ENCODE measurements at regions not wholly inside any gene's neighbourhood (a gene's known extent, or its start where the extent isn't known, plus 50 kb on each side); places are given as distances from the start of the nearest gene placed in this dataset.

- ChIA-PET RAD21 (ENCODE audit: unreplicated experiment) (no interaction called here), SMC1A (ENCODE audit: uncharacterized antibody, unreplicated experiment) (interaction anchor here (0.6 to 0.7 kb wide), 2 partner anchors 234 to 287 kb away, joined by 3 to 4 read pairs; no protein-coding TSS in a partner anchor), POLR2A (no interaction called here), CTCF (no interaction called here)
- FAIRE-seq (no peak), ATAC-seq (no peak), DNase-seq (ENCODE audit: low read depth, low spot score) (no peak)
- H4K20me1 ChIP-seq (ENCODE audit: control insufficient read depth, insufficient read depth) = no peaks in the 10 kb centered on the region
- no peak overlapping the region for H3K27ac ChIP-seq (ENCODE audit: control insufficient read depth, insufficient read depth)
- H3K4me2 ChIP-seq (ENCODE audit: control insufficient read depth, insufficient read depth) = no peak overlapping the region
- TF ChIP-seq HDAC2 (IDR thresholded peaks at IDR 0.05) = no peak
- no peak for TF ChIP-seq GATAD2B (conservative IDR thresholded peaks at IDR 0.05; ENCODE audit: low read depth)
- TF ChIP-seq WRNIP1 (IDR thresholded peaks at IDR 0.05; ENCODE audit: borderline replicate concordance, low read depth, low read length) = no peak
- no peak for TF ChIP-seq CREM (IDR thresholded peaks at IDR 0.05; ENCODE audit: low read depth)
- no peak for TF ChIP-seq MEF2A (IDR thresholded peaks at IDR 0.05; ENCODE audit: insufficient read depth, low read depth, low read length)
- TF ChIP-seq BACH1 (IDR thresholded peaks at IDR 0.05; ENCODE audit: borderline replicate concordance) = no peak
- no peak for TF ChIP-seq PAX5 (IDR thresholded peaks at IDR 0.05; ENCODE audit: borderline replicate concordance, low read depth, low read length)
- no peak for TF ChIP-seq SMC3 (IDR thresholded peaks at IDR 0.05; ENCODE audit: borderline replicate concordance, low read length)
- TF ChIP-seq LARP7 (IDR thresholded peaks at IDR 0.05) = no peak
- no peak for TF ChIP-seq ZBED1 (IDR thresholded peaks at IDR 0.05; ENCODE audit: borderline replicate concordance)
- TF ChIP-seq NR2F1 (conservative IDR thresholded peaks at IDR 0.05) = no peak
- TF ChIP-seq, protein P1, sequence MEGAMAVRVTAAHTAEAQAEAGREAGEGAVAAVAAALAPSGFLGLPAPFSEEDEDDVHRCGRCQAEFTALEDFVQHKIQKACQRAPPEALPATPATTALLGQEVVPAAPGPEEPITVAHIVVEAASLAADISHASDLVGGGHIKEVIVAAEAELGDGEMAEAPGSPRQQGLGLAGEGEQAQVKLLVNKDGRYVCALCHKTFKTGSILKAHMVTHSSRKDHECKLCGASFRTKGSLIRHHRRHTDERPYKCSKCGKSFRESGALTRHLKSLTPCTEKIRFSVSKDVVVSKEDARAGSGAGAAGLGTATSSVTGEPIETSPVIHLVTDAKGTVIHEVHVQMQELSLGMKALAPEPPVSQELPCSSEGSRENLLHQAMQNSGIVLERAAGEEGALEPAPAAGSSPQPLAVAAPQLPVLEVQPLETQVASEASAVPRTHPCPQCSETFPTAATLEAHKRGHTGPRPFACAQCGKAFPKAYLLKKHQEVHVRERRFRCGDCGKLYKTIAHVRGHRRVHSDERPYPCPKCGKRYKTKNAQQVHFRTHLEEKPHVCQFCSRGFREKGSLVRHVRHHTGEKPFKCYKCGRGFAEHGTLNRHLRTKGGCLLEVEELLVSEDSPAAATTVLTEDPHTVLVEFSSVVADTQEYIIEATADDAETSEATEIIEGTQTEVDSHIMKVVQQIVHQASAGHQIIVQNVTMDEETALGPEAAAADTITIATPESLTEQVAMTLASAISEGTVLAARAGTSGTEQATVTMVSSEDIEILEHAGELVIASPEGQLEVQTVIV (IDR thresholded peaks at IDR 0.05; ENCODE audit: borderline replicate concordance, partially characterized antibody) = no peak
- TF ChIP-seq MAX (IDR thresholded peaks at IDR 0.05; ENCODE audit: low read depth, low read length) = no peak
- no peak for TF ChIP-seq IRF5 (IDR thresholded peaks at IDR 0.05; ENCODE audit: borderline replicate concordance)
- no peak for TF ChIP-seq SMARCA5 (IDR thresholded peaks at IDR 0.05)
- TF ChIP-seq, protein P2, sequence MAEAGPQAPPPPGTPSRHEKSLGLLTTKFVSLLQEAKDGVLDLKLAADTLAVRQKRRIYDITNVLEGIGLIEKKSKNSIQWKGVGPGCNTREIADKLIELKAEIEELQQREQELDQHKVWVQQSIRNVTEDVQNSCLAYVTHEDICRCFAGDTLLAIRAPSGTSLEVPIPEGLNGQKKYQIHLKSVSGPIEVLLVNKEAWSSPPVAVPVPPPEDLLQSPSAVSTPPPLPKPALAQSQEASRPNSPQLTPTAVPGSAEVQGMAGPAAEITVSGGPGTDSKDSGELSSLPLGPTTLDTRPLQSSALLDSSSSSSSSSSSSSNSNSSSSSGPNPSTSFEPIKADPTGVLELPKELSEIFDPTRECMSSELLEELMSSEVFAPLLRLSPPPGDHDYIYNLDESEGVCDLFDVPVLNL (IDR thresholded peaks at IDR 0.05; ENCODE audit: low read depth, low read length) = no peak
- TF ChIP-seq FOS (IDR thresholded peaks at IDR 0.05; ENCODE audit: borderline replicate concordance, extremely low read depth, insufficient read length) = no peak
- no peak for TF ChIP-seq MTA3 (IDR thresholded peaks at IDR 0.05; ENCODE audit: borderline replicate concordance, low read length)
- no peak for TF ChIP-seq JUNB (IDR thresholded peaks at IDR 0.05)
- no peak for TF ChIP-seq MLLT1 (IDR thresholded peaks at IDR 0.05)
- H3K79me2 ChIP-seq (ENCODE audit: control insufficient read depth, insufficient read depth, low read length) = no peaks in the 10 kb centered on the region
- H3K9ac ChIP-seq (ENCODE audit: control insufficient read depth, insufficient read depth, low read length) = no peak overlapping the region
- no peak overlapping the region for H3K4me3 ChIP-seq
- 16% methylated on average over 6 of the region's 6 CpGs for WGBS (ENCODE audit: insufficient coverage, insufficient replicate concordance, low lambda C conversion rate, missing lambda C conversion rate)
- H3K27me3 ChIP-seq (replicated peaks in 1 of 2; ENCODE audit: control insufficient read depth in 2 of 2, insufficient read depth in 2 of 2, low read length in 1 of 2) = no peaks in the 10 kb centered on the region
- BruUV-seq (replicated peaks) = no TSS peak
- no peaks in the 10 kb centered on the region for H3K36me3 ChIP-seq (ENCODE audit: control insufficient read depth in 2 of 2, insufficient read depth in 2 of 2, low read length in 1 of 2)
- in situ Hi-C loops (cut with MboI) = no loop called here
- intact Hi-C loops (cut with micrococcal nuclease; ENCODE audit: unreplicated experiment) = no loop called here
- no peak overlapping the region for H2AFZ ChIP-seq (ENCODE audit: control insufficient read depth, low read depth, low read length)
- H3K4me1 ChIP-seq (ENCODE audit: control insufficient read depth, insufficient read depth, low read length) = no peaks in the 10 kb centered on the region
- H3K9me3 ChIP-seq (replicated peaks; ENCODE audit: control insufficient read depth, insufficient read depth, low read length) = no peaks in the 10 kb centered on the region
These were observed 104.2 kb upstream of the SH3BP4 start for GRCh38 chr2:234847639-234848038.
